Osteoblast (primary cell): ENCODE measurements at regions not wholly inside any gene's neighbourhood (a gene's known extent, or its start where the extent isn't known, plus 50 kb on each side); places are given as distances from the start of the nearest gene placed in this dataset.
"Not testable (repeated sequence)": the region's sequence is repeated elsewhere in the genome, so short reads cannot be mapped to it uniquely, and the experiment has no call there.

Experiments used
- DNase-seq: peaks from one replicate; pipeline ENCODE4 v3.0.0; 2011; ENCODE audit warnings: low spot score, mixed read lengths; ENCODE audit not compliant: insufficient read length; ENCODE audit errors: missing footprints
- H2AFZ ChIP-seq: 2 replicates; pipeline ENCODE4 v1.6.0; 2011; ENCODE audit warnings: mild to moderate bottlenecking, low read length
- H3K27ac ChIP-seq: 2 replicates; pipeline ENCODE4 v1.5.1; 2011; ENCODE audit warnings: mild to moderate bottlenecking, low read depth, low read length, moderate library complexity
- H3K27me3 ChIP-seq: 2 replicates; pipeline ENCODE4 v1.6.0; 2012; ENCODE audit warnings: mild to moderate bottlenecking, control low read depth, inconsistent platforms, low read length, moderate library complexity; ENCODE audit not compliant: insufficient read depth
- H3K36me3 ChIP-seq: 2 replicates; pipeline ENCODE4 v1.5.1; 2011; ENCODE audit warnings: mild to moderate bottlenecking, low read length, control low read depth, moderate library complexity; ENCODE audit not compliant: insufficient read depth
- H3K4me1 ChIP-seq: 2 replicates; pipeline ENCODE4 v1.5.1; 2011; ENCODE audit warnings: mild to moderate bottlenecking, low read length, control low read depth, moderate library complexity; ENCODE audit not compliant: insufficient read depth
- H3K4me2 ChIP-seq: 2 replicates; pipeline ENCODE4 v1.6.0; 2011; ENCODE audit warnings: mild to moderate bottlenecking, low read length; ENCODE audit not compliant: insufficient read depth
- H3K4me3 ChIP-seq: fragments of 200-600 bp; sonication (generic); 3 replicates; pipeline ENCODE4 v1.5.1; 2012; ENCODE audit warnings: mild to moderate bottlenecking, low read length, inconsistent platforms; ENCODE audit not compliant: insufficient read depth
- H3K79me2 ChIP-seq: 2 replicates; pipeline ENCODE4 v1.6.0; 2012; ENCODE audit warnings: mild to moderate bottlenecking, low read length, control low read depth, inconsistent platforms; ENCODE audit not compliant: insufficient read depth
- H3K9me3 ChIP-seq: 2 replicates; pipeline ENCODE4 v1.5.1; 2011; ENCODE audit warnings: low read depth, low read length, control low read depth
- H4K20me1 ChIP-seq: 2 replicates; pipeline ENCODE4 v1.6.0; 2012; ENCODE audit warnings: mild to moderate bottlenecking, low read length, control low read depth; ENCODE audit not compliant: insufficient read depth
- TF ChIP-seq, protein P1 (sequence below): IDR thresholded peaks from 2 replicates; pipeline ENCODE4 v1.5.1; 2011; ENCODE audit warnings: mild to moderate bottlenecking, low read depth, low read length, moderate library complexity; ENCODE audit errors: extremely low read depth

DNA sequence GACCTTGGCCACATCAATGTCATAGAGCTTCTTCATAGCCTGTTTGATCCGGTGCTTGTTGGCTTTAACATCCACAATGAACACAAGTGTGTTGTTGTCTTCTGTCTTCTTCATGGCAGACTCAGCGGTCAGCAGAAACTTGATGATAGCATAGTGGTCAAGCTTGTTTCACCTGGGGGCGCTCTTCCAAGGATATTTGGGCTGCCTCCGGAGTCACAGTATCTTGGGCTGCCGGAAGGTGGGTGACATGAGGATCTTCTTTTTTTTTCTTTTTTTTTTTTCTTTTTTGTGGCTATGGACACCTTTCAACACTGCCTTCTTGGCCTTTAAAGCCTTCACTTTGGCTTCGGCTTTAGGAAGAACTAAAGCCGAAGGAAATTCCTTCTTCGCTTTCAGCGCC lies 244.6 kb downstream of the GJA1 start:
- H3K79me2 ChIP-seq = no peaks in the 10 kb centered on the region

GRCh38 chr6:121682666-121683065 lies 247.2 kb downstream of the GJA1 start:
- Histone ChIP-seq H3K27me3 (no peaks in the 10 kb centered on the region), H3K4me3 (no peak overlapping the region), H3K79me2 (no peaks in the 10 kb centered on the region), H3K4me1 (no peaks in the 10 kb centered on the region), H3K4me2 (no peak overlapping the region), H2AFZ (no peak overlapping the region), H3K27ac (no peak overlapping the region), H3K9me3 (no peaks in the 10 kb centered on the region), H4K20me1 (no peaks in the 10 kb centered on the region), H3K36me3 (no peaks in the 10 kb centered on the region)
- no peak for DNase-seq
- TF ChIP-seq, protein P1, sequence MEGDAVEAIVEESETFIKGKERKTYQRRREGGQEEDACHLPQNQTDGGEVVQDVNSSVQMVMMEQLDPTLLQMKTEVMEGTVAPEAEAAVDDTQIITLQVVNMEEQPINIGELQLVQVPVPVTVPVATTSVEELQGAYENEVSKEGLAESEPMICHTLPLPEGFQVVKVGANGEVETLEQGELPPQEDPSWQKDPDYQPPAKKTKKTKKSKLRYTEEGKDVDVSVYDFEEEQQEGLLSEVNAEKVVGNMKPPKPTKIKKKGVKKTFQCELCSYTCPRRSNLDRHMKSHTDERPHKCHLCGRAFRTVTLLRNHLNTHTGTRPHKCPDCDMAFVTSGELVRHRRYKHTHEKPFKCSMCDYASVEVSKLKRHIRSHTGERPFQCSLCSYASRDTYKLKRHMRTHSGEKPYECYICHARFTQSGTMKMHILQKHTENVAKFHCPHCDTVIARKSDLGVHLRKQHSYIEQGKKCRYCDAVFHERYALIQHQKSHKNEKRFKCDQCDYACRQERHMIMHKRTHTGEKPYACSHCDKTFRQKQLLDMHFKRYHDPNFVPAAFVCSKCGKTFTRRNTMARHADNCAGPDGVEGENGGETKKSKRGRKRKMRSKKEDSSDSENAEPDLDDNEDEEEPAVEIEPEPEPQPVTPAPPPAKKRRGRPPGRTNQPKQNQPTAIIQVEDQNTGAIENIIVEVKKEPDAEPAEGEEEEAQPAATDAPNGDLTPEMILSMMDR = no peak

More for the DNA sequence above, 244.6 kb downstream of the GJA1 start:
- Histone ChIP-seq H4K20me1 (no peaks in the 10 kb centered on the region), H3K4me2 (no peak overlapping the region), H3K9me3 (no peaks in the 10 kb centered on the region), H2AFZ (no peak overlapping the region), H3K4me3 (no peak overlapping the region), H3K36me3 (no peaks in the 10 kb centered on the region), H3K27me3 (no peaks in the 10 kb centered on the region), H3K27ac (no peak overlapping the region), H3K4me1 (no peaks in the 10 kb centered on the region)
- DNase-seq = no peak
- TF ChIP-seq, protein P1 = no peak

DNA sequence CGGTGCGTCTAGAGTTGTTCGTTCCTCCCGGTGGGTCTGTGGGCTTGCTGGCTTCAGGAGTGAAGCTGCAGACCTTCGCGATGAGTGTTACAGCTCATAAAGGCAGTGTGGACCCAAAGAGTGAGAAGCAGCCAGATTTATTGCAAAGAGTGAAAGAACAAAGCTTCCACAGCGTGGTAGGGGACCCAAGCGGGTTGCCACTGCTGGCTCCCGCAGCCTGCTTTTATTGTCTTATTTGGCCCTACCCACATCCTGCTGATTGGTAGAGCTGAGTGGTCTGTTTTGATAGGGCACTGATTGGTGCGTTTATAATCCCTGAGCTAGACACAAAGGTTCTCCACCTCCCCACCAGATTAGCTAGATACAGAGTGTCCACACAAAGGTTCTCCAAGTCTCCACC lies 250.4 kb downstream of the GJA1 start:
- not testable (repeated sequence) for DNase-seq, H3K27ac ChIP-seq

GRCh38 chr6:121686611-121687023 lies 251.2 kb downstream of the GJA1 start:
- Histone ChIP-seq H3K27me3 (no peaks in the 10 kb centered on the region), H2AFZ (no peak overlapping the region), H3K27ac (no peak overlapping the region), H3K9me3 (no peaks in the 10 kb centered on the region), H3K36me3 (no peaks in the 10 kb centered on the region), H3K4me1 (peaks cover 8% of the 10 kb centered on the region), H3K79me2 (no peaks in the 10 kb centered on the region), H3K4me2 (no peak overlapping the region), H4K20me1 (no peaks in the 10 kb centered on the region), H3K4me3 (no peak overlapping the region)
- DNase-seq = no peak
- TF ChIP-seq, protein P1 = no peak

More for the DNA sequence above, 250.4 kb downstream of the GJA1 start:
- not testable (repeated sequence) for H3K4me2 ChIP-seq, H3K4me3 ChIP-seq, H3K4me1 ChIP-seq, H3K9me3 ChIP-seq, H3K36me3 ChIP-seq, H2AFZ ChIP-seq, H4K20me1 ChIP-seq, H3K79me2 ChIP-seq, H3K27me3 ChIP-seq
